Vagina (tissue), 2 donors: ENCODE measurements at regions not wholly inside any gene's neighbourhood (a gene's known extent, or its start where the extent isn't known, plus 50 kb on each side); places are given as distances from the start of the nearest gene placed in this dataset.

ENCODE experiments used
- POLR2A ChIP-seq, 2 donors: fragments of 450-650 bp; IDR thresholded peaks; one replicate each; pipeline ENCODE4 v1.6.1; 2017; ENCODE audit warnings: antibody characterized with exemption in 2 of 2, mild to moderate bottlenecking in 2 of 2, moderate library complexity in 2 of 2
- TF ChIP-seq, protein P1 (sequence below), 3 experiments: fragments of 450-650 bp in 2 of 3; fragments of 200-600 bp in 1 of 3; sonication (generic) in 1 of 3; IDR thresholded peaks; one replicate each; pipeline ENCODE4 v1.5.1; 2017 to 2019; ENCODE audit warnings: antibody characterized with exemption in 3 of 3, mild to moderate bottlenecking in 2 of 3, moderate library complexity in 2 of 3

DNA sequence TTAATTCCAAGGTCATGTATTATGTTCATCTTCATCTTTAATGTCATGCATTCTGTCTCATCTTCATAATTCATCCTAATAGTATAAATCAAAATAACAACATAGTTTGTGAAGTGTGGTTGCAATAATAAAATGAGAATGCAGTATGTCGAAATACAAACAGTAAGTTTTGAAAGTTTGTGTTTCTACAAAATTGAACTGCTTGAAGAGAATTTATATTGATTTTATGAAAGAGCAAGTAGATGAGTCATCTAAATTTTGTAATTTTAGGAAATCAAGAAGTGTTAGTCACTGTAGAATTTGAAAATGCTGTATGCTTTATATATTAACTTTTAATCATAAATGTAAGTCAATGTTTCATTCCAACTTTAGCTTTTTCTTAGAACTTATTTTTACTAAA, 190.5 kb upstream of the PPP1R3A start:
- TF ChIP-seq, protein P1, sequence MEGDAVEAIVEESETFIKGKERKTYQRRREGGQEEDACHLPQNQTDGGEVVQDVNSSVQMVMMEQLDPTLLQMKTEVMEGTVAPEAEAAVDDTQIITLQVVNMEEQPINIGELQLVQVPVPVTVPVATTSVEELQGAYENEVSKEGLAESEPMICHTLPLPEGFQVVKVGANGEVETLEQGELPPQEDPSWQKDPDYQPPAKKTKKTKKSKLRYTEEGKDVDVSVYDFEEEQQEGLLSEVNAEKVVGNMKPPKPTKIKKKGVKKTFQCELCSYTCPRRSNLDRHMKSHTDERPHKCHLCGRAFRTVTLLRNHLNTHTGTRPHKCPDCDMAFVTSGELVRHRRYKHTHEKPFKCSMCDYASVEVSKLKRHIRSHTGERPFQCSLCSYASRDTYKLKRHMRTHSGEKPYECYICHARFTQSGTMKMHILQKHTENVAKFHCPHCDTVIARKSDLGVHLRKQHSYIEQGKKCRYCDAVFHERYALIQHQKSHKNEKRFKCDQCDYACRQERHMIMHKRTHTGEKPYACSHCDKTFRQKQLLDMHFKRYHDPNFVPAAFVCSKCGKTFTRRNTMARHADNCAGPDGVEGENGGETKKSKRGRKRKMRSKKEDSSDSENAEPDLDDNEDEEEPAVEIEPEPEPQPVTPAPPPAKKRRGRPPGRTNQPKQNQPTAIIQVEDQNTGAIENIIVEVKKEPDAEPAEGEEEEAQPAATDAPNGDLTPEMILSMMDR (IDR thresholded peaks at IDR 0.05), result no peak
- no peak for TF ChIP-seq POLR2A (IDR thresholded peaks at IDR 0.05)
